ENCODE measurements at regions not wholly inside any gene's neighbourhood (a gene's known extent, or its start where the extent isn't known, plus 50 kb on each side); places are given as distances from the start of the nearest gene placed in this dataset.

GRCh38 chr2:155054712-155055111 lies 356.2 kb downstream of the KCNJ3 start:
- TF ChIP-seq POLR2A (IDR thresholded peaks at IDR 0.05) = no peak
- TF ChIP-seq, protein P1, sequence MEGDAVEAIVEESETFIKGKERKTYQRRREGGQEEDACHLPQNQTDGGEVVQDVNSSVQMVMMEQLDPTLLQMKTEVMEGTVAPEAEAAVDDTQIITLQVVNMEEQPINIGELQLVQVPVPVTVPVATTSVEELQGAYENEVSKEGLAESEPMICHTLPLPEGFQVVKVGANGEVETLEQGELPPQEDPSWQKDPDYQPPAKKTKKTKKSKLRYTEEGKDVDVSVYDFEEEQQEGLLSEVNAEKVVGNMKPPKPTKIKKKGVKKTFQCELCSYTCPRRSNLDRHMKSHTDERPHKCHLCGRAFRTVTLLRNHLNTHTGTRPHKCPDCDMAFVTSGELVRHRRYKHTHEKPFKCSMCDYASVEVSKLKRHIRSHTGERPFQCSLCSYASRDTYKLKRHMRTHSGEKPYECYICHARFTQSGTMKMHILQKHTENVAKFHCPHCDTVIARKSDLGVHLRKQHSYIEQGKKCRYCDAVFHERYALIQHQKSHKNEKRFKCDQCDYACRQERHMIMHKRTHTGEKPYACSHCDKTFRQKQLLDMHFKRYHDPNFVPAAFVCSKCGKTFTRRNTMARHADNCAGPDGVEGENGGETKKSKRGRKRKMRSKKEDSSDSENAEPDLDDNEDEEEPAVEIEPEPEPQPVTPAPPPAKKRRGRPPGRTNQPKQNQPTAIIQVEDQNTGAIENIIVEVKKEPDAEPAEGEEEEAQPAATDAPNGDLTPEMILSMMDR (IDR thresholded peaks at IDR 0.05) = no peak
- Histone ChIP-seq H3K27me3 (no peaks in the 10 kb centered on the region), H3K4me3 (no peak overlapping the region), H3K4me1 (no peaks in the 10 kb centered on the region), H3K27ac (no peak overlapping the region), H3K36me3 (no peaks in the 10 kb centered on the region), H3K9me3 (no peaks in the 10 kb centered on the region)
- no peak for DNase-seq

- H3K36me3 ChIP-seq = no peaks in the 10 kb centered on the region
These were observed 344.6 kb downstream of the KCNJ3 start for GRCh38 chr2:155043097-155043496.

GRCh38 chr2:155035308-155035707 lies 336.8 kb downstream of the KCNJ3 start:
- Histone ChIP-seq H3K4me1 (no peaks in the 10 kb centered on the region), H3K27me3 (no peaks in the 10 kb centered on the region), H3K9me3 (no peaks in the 10 kb centered on the region), H3K27ac (no peak overlapping the region), H3K4me3 (no peak overlapping the region), H3K36me3 (no peaks in the 10 kb centered on the region)
- TF ChIP-seq POLR2A (IDR thresholded peaks at IDR 0.05) = no peak
- TF ChIP-seq, protein P1 (IDR thresholded peaks at IDR 0.05) = no peak
- no peak for DNase-seq

More at GRCh38 chr2:155043097-155043496, 344.6 kb downstream of the KCNJ3 start:
- Histone ChIP-seq H3K4me3 (no peak overlapping the region), H3K27ac (no peak overlapping the region), H3K4me1 (no peaks in the 10 kb centered on the region), H3K27me3 (no peaks in the 10 kb centered on the region), H3K9me3 (no peaks in the 10 kb centered on the region)
- no peak for DNase-seq
- TF ChIP-seq, protein P1 (IDR thresholded peaks at IDR 0.05) = no peak
- TF ChIP-seq POLR2A (IDR thresholded peaks at IDR 0.05) = no peak

- no peak overlapping the region for H3K27ac ChIP-seq
- TF ChIP-seq, protein P1 (IDR thresholded peaks at IDR 0.05) = no peak
- no peak for TF ChIP-seq POLR2A (IDR thresholded peaks at IDR 0.05)
These were observed 335.2 kb downstream of the KCNJ3 start for GRCh38 chr2:155033652-155034051.

GRCh38 chr2:155030296-155030695 lies 331.8 kb downstream of the KCNJ3 start:
- DNase-seq = no peak
- no peak overlapping the region for H3K27ac ChIP-seq
- H3K9me3 ChIP-seq = no peaks in the 10 kb centered on the region
- TF ChIP-seq, protein P1 (IDR thresholded peaks at IDR 0.05) = no peak
- no peak for TF ChIP-seq POLR2A (IDR thresholded peaks at IDR 0.05)
- no peaks in the 10 kb centered on the region for H3K27me3 ChIP-seq
- H3K36me3 ChIP-seq = no peaks in the 10 kb centered on the region
- H3K4me3 ChIP-seq = no peak overlapping the region
- H3K4me1 ChIP-seq = no peaks in the 10 kb centered on the region

More at GRCh38 chr2:155033652-155034051, 335.2 kb downstream of the KCNJ3 start:
- Histone ChIP-seq H3K36me3 (no peaks in the 10 kb centered on the region), H3K27me3 (no peaks in the 10 kb centered on the region), H3K4me3 (no peak overlapping the region), H3K4me1 (no peaks in the 10 kb centered on the region), H3K9me3 (no peaks in the 10 kb centered on the region)
- no peak for DNase-seq

- Histone ChIP-seq H3K27me3 (no peaks in the 10 kb centered on the region), H3K4me1 (no peaks in the 10 kb centered on the region), H3K9me3 (no peaks in the 10 kb centered on the region), H3K27ac (no peak overlapping the region), H3K4me3 (no peak overlapping the region), H3K36me3 (no peaks in the 10 kb centered on the region)
- TF ChIP-seq, protein P1 (IDR thresholded peaks at IDR 0.05) = no peak
- no peak for TF ChIP-seq POLR2A (IDR thresholded peaks at IDR 0.05)
- no peak for DNase-seq
These were observed 328.2 kb downstream of the KCNJ3 start for GRCh38 chr2:155026651-155027174.

All from Peyer's patch (tissue), 4 donors.